GM12874 (cell line): ENCODE measurements at regions not wholly inside any gene's neighbourhood (a gene's known extent, or its start where the extent isn't known, plus 50 kb on each side); places are given as distances from the start of the nearest gene placed in this dataset.

Experiments used
- CTCF ChIP-seq: IDR thresholded peaks from 2 replicates; pipeline ENCODE4 v1.5.1; 2011; ENCODE audit warnings: low read depth, mild to moderate bottlenecking, control low read depth, low read length, moderate library complexity; ENCODE audit not compliant: insufficient read depth

GRCh38 chr9:90140131-90140818 lies 502.3 kb downstream of the DIRAS2 start:
- TF ChIP-seq CTCF: no peak

GRCh38 chr9:90141723-90142122 lies 500.9 kb downstream of the DIRAS2 start:
- 0 out of 2 replicates have a peak, but pooled peaks have one; percentile 18 for TF ChIP-seq CTCF

GRCh38 chr9:90142580-90142979 lies 500.0 kb downstream of the DIRAS2 start:
- peak; percentile 28; the same call in 1 of the 2 replicates for TF ChIP-seq CTCF

GRCh38 chr9:90147426-90147825 lies 495.2 kb downstream of the DIRAS2 start:
- TF ChIP-seq CTCF: no peak

GRCh38 chr9:90156318-90156717 lies 486.3 kb downstream of the DIRAS2 start:
- TF ChIP-seq CTCF: no peak

- TF ChIP-seq CTCF: no peak
Observed at GRCh38 chr9:90162326-90162725, 480.3 kb downstream of the DIRAS2 start.

GRCh38 chr9:90162819-90163218 lies 479.8 kb downstream of the DIRAS2 start:
- TF ChIP-seq CTCF: no peak

GRCh38 chr9:90165281-90165680 lies 477.3 kb downstream of the DIRAS2 start:
- no peak for TF ChIP-seq CTCF
